D341Med (cell line): ENCODE measurements at regions not wholly inside any gene's neighbourhood (a gene's known extent, or its start where the extent isn't known, plus 50 kb on each side); places are given as distances from the start of the nearest gene placed in this dataset.
"Not testable (repeated sequence)": the region's sequence is repeated elsewhere in the genome, so short reads cannot be mapped to it uniquely, and the experiment has no call there.

Source experiments
- DNase-seq: peaks from one replicate; pipeline ENCODE4 v3.0.0; 2012; ENCODE audit warnings: low spot score

DNA sequence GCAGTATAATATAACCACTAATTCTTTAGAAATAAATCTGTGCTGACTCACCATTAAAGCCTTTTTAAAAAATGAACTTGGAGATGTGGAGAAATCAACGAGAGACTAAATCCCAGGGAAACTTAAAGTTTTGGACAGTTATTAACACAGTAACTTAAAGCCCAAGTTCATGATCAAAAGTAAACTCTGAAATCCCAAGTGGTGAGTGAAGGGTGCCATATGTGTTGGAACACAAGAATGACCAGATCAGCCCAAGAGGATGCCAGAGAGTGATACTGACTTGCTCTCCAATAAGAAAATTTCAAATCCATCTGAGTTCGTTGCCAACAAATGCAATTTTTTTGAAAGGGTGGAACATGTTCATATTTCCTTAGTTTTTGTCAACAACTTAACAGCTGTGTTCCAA lies 838.1 kb upstream of the ACVR2A start:
- DNase-seq, result no peak

DNA sequence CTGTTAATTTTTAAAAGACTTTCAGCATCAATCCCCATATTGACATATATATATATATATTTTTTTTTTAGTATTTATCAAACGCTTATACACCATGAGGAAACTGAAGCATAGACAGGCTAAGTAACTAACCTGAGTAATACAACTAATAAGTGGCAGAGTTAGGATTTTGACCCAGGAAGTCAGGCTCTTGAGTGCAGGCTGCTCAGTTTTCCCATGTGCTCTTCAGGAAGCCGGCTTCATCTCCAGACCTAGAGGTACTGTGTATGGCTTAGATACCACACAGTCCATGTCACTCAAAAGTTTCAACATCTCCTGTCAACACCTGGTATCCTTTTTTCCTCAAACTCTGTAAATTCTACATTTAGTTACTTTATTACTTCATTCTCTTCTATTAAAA lies 841.7 kb upstream of the ACVR2A start:
- no peak for DNase-seq

DNA sequence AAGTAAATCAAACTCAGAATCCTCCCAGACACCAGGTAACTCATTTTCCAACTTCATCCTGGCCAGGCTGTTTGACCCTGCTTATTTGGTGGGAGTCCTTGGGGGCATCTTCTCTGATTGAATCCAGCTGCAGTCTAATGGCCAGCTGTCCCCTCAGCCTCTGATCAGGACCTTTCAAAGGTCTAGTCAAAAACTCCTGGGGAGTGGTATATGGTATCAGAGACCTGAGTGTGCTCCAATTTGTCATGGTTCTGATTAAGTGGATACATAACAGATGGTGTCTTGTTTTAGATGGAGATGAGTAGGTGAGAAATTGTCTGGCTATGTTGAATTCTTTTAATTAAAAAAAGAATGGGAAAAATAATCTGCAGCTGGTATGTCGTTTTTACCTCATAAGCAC lies 842.6 kb upstream of the ACVR2A start:
- DNase-seq, result no peak

DNA sequence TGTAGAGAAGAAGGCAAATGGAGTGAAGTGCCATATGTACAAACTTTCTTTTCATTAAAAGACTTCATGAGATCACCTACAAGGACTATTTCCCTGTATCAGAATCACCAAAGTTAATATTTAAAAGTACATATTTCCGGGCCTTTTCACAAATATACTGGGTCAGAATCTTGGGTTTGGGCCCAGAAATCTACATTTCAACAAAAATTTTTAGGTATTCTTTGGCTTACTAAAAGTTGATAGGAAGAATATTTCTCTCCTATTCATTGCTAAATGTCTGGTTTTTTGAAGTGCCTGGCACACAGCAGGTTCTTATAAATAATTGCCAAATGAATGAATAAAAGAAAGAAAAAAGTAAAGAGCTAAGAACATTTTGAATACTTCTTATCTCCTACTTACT lies 843.8 kb upstream of the ACVR2A start:
- DNase-seq, result no peak

DNA sequence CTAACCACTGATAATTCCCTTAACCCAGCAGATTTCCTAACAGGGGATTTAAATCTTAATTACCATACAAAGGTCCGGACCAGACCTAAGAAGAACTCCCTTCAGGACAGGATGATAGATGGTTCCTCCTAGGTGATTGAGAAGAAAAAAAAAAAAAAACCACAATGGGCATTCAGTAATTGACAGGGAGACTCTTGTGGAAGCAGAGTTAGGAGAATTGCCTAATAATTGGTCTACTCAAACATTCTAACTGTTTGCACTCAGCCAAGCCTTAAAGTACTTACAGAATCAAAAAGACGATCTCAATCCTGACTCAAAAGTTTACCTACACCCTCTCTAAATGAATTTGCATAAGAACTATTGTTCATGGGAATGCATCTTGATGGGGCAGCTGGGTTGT lies 844.7 kb upstream of the ACVR2A start:
- not testable (repeated sequence) for DNase-seq

DNA sequence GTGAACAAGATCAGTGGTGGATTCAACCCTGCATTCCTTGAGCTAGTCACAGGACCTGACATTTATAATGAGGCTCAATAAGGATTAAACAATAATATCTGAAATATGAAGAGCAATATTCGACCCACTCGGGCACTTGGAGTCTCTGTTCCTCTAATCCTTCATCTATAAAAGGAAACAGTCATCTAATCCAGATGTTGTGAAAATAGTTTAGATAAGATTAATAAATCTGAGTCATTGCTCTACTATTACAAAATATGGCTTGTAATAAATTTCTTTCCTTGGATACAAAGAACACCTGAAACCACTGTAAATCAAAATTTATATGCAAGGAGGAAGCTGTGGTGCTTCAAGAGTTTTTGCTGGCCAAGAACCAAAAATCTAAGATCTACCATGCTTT lies 846.9 kb upstream of the ACVR2A start:
- DNase-seq, result no peak

DNA sequence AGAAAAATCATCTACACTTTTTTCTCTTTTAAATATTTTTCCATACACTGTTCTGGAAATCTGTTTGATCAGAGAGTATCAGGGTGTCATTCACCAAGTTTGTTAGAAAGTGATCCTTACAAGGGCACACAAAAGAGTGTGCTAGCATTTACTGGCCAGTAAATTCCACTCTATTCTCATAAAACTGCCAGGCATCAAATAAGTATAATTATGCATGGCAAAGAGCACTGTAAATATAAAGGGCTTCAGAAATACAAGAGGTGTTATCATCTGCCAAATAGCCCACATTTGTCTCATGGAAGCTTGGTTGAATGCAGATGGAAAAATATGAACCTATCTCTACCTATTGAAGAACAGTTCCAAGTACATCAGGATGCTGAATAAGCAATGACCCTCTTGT lies 847.3 kb upstream of the ACVR2A start:
- no peak for DNase-seq

DNA sequence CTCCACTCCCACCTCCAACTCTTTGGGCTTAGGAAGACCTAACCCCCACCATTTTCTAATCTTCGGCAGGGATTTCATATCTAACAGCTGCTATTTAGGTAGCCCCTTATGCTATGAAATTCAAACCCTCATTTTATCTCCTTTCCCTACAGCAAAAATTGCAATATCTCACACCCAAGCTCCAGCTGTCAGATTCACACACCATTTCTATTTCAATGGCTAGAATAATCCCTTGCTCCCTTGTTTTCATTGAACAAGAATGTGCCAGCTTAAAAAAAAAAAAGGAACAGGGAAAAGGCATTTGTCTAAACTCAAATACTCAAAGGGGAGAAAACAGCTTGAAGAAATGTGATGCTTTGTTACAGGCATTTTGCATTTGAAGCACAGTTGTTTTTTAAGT lies 850.6 kb upstream of the ACVR2A start:
- no peak for DNase-seq

DNA sequence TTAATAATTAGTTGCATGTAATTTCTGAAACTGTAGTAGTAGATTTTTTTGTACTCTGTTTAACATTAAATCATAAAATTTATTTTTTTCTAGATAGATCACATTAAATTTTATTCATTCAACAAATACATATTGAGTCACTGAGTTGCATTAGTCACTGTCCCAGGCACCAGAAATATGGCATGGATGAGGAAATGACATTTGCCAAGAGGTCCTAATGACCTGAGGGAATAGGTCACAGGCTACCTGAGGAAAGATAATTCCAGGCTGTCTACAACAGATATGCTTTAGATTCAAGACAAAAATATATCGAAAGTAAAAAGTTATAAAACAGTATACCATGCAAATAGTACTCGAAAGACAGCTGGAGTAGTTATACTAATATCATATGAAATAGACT lies 852.4 kb upstream of the ACVR2A start:
- no peak for DNase-seq

DNA sequence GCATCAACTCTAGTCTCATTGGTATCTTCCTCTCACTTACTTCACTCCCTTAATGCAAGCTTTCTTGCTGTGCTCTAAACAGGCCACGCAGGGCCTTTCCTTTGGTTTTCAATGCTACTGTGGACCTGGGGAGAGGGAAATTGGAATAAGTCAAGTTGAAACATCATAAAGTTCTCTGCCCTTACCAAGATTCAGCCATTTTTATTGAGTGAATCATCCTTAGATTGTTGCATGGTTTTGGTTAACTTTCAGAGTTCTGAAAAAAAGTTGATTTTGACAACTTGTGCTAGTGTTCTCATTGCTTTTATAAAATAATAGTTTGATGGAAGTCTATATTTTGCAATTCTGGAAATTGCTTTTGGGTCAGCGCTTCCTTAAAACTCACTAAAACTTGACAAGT lies 852.8 kb upstream of the ACVR2A start:
- no peak for DNase-seq

DNA sequence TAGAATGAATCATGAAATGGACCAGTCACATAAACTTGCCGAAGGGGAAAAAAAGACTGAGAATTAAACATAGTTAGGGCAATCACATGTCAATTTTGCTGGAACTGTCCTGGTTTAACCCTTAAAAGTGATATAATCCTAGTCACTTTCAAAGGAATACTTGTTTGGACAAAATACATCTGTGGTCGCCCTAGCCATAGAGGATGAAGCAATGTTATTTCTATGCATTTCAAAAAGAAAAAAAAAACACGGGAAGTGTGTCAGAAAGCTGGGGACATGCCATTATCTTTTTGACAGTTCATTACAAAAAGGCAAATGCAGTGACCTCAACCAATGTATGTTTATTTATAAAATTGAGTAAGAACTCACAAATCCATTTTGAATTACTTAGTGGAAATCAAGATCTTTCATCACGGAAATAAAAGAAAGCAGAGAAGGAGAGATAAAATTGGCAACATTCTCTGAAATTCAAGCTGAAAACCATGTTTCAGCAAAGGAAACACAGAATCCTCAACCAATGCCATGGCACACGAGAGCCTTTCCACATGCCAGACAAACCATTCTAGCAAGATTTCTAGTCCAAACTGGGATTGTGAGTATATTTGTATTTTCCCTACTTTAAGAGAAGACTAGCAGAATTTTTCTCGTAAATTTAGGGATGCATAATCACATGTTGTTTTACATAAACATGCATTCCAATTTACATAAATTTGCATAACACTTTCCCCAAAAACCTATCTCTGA lies 854.3 kb upstream of the ACVR2A start:
- DNase-seq, result no peak

DNA sequence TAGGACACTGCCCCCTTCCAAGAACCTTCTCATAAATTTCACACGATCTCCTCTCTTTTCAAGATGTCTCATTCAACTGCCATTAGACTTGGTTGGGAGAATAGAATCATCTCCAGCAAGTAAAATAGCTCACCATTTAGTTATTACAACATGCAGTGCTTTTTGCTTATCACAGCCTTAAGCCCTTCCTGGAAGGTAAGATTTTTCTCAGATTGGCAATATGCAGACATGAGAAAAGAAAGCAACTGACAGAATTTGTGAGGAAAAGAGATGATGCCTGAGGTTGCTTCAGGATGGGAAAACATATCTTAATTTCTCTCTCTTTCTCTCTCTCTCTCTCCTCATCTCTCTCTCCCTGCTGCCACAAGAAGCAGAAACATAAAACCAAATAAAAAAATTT lies 855.1 kb upstream of the ACVR2A start:
- no peak for DNase-seq

DNA sequence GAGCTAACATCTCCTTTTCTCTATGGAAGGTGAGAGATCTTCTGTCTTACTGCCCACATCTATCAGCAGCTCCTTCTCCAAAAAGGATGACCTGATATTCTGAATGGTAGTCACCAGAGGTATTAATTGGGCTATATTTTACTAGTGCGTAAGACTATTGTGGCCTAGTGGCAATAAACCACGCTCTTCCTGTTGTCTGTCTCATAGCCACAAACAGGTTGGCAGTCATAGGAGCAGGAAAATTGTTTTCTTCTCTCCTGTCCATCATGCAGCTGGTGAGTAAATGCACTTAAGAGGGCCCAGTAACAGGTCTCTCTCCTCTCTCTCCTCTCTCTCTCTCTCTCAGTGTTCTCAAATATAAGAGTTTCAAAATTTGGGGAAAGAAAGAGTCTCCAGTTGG lies 856.8 kb upstream of the ACVR2A start:
- no peak for DNase-seq

DNA sequence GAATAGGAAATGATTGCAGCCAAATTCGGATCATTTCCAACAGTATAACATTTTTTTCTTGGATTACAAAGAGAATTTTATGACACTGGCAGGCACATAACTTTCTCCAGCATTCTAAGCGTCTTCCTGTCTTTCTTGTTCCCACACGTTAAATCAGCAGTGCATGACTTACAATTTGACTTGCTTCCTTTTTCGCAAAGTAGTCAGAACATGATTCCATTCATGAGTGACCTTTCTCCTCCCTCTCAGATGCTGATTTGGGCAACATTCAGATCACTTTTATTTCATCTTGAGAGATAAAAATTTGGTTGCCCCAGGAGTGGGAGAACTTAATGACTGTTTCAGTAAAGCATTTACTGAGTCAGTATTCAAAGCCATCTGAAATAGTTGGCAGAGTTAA lies 858.7 kb upstream of the ACVR2A start:
- DNase-seq, result no peak

DNA sequence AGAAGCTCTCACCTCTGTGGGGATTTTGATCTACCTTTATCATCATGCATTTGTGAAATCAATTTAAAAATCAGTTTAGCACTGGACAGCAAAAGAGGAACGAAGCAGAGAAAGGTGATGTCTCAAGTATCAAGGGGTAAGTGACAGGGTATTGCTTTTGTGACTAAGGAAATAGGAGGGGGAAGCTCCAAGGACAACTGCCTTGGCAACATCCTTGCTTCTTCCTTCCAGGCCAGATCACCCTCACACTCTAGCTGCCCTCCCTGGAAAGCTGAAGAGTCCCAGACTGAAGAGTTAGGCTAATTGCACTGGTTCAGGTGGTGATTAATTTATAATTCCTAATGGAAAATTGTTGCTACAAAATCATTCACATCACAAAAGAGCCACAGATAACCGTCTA lies 859.1 kb upstream of the ACVR2A start:
- no peak for DNase-seq

DNA sequence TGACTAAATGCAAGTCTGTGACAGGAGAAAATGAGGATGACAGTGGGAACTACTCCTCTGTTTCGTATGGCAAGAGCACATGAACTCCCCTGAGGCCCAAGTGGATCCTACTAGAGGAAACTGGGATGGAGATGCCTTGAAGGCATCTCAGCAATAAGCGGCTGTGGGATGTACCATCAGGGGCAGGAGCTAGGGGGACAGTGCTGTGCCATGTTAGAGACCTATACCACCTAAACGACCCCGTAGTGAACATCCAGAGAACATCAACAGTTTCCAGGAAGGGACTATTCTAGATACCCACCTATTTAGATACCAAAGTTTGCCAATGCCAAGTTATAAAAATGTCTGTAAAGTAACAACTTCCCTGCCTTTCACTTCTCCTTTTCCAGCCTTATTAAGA lies 860.8 kb upstream of the ACVR2A start:
- DNase-seq, result no peak

DNA sequence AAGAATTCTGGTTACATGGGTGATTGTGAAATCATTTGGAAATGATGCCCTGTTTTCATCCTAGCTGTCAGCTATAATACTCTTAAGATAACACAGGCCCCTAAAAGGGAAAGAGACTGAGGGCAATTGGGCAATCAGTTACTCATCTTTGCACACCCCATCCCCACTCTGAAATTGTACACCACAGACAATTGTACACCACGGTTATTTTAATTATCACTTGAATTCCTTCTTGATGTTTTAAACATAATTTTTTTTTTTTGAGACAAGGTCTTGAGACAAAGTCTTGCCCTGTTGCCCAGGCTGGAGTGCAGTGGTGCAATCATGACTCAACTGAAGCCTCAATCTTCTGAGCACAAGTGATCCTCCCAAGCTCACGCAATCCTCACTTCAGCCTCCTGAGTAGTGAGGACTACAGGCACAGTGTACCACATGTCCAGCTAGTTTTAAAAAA lies 862.4 kb upstream of the ACVR2A start:
- no peak for DNase-seq

DNA sequence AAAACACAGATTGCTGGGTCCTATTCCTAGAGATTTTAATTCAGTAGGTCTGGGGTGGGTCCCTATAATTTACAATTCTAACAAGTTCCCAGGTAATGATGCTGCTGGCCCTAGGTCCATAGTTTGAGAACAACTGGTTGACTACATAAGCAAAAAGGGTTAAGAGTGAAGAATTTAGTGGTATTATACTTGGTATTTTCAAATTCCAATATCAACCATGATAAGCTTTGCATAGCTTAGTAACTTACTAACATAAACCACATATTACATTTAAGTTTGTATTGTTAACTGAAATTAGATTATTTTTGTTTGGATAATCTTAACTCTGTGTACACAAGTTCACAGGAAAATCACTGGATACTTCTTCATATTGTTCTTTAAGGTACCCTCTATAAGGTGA lies 862.9 kb upstream of the ACVR2A start:
- DNase-seq, result no peak

DNA sequence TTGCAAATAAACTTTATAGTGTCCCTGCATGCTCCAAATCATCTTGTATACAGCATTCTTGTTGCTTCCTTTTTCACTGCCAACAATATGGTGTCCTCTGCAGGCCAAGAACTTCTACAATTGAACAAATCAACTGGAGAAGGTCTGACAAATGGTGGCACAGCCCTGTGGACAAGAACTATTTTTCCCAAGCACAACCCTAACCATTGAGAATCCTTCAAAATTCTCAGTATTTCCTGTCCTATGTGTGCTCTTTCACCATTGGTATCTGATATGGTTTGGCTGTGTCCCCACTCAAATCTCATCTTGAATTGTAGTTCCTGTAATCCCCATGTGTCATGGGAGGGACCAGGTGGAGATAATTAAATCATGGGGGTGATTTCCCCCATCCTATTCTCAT lies 865.1 kb upstream of the ACVR2A start:
- no peak for DNase-seq

DNA sequence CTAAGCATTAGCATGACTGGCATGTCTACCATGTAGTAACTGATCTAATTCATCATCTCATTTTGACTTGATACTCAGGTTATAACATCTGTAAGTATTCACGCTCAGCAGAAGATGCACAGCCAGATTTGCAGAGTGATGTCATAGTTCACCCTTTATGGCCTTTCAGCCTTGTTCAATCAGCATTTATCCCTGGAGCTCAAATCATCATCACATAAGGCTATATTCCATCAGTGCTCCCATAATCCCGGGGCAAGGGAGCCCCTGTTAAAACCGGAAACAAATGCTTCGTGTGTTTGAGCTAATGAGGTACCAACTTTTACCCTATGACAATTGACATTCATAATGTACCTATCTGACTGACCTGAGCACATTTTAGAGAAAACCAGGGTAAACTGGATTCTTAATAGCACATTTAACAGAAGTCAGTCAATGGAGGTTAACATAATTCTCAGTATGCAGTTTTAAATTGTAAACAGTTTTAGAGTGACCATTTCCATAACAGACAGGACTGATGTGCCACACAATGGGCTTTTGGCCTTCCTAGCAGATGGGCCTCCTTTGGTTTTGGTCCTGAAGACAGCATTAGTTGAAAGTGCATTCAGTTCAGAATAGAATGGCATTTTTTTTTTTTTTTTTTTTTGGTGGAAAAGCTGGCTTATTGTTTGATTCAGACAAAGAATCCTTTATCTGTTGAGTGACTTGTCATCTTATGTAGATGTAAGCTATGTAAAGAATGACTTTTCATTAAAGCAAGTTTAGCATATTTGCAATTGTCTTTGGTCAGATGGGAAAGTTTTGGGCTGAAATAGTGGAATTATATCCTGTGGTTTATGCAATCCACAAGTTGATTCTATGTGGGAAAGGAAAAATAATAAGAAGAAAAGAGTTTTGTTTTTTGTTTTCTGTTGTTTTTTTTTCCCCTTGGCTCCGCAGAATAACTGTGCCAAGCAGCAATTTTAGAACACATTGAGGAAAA lies 866.0 kb upstream of the ACVR2A start:
- DNase-seq, result no peak

DNA sequence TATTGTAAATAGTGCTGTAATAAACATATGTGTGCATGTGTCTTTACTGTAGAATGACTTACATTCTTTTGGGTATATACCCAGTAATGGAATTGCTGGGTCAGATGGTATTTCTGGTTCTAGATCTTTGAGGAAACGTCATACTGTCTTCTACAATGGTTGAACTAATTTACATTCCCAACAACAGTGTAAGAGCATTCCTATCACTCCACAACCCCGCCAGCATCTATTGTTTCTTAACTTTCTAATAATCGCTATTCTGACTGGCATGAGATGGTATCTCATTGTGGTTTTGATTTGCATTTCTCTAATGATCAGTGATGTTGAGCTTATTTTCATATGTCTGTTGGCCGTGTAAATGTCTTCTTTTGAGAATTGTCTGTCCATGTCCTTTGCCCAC lies 873.8 kb upstream of the ACVR2A start:
- not testable (repeated sequence) for DNase-seq

DNA sequence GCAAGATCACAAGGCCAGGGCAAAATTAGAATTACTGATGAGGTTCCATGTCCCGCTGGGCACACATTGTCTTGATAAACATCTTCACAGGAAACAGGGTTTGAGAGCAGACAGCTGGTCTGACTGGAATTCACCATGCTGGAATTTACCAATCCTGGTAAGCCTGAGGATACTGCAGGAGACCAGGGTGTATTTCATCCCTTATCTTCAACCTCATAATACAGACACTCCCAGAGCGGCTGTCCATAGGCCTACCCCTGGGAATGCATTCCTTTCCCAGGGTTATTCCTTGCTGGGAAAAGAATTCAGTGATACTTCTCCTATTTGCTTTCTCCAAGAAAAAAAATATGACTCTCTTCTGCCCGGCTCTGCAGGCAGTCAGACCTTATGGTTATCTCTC lies 875.1 kb upstream of the ACVR2A start:
- not testable (repeated sequence) for DNase-seq

DNA sequence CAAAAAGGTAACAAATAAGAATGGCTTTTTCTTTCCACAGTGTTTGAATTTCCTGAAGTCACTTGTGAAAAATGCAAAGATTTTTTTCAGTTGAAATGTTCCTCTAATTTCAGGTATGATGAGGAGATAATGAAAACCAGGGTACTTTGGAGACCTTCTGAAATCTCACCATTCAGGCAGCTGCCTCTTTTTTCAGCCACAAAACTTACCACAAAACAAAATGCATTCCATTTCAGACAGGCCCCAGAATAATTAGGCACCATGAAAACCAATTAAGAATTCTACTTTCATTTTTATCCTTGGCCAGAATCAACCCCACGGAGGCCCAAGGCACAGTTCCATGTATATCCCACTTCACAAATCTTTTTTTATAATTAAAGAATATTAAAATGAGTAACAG lies 880.3 kb upstream of the ACVR2A start:
- DNase-seq, result no peak
